Gastroesophageal sphincter (tissue), 4 donors: ENCODE measurements at regions not wholly inside any gene's neighbourhood (a gene's known extent, or its start where the extent isn't known, plus 50 kb on each side); places are given as distances from the start of the nearest gene placed in this dataset.

Experiments
- ATAC-seq: fragments of 150-250 bp; one replicate; pipeline ENCODE4 v1.9.1; 2016; ENCODE audit warnings: mild to moderate bottlenecking, moderate library complexity
- H3K27ac ChIP-seq, 4 donors: fragments of 200-600 bp; sonication (generic) in 3 of 4; 1 replicate in 3 of 4; 2 replicates in 1 of 4; pipeline ENCODE4 v1.5.1; 2016 to 2019
- H3K27me3 ChIP-seq: fragments of 200-600 bp; sonication (generic); one replicate; pipeline ENCODE4 v1.5.1; 2019
- H3K36me3 ChIP-seq, 2 donors: fragments of 200-600 bp; sonication (generic); one replicate each; pipeline ENCODE4 v1.5.1; 2019; ENCODE audit warnings: control low read depth in 1 of 2
- H3K4me1 ChIP-seq, 3 donors: fragments of 200-600 bp; sonication (generic); 1 replicate in 2 of 3; 2 replicates in 1 of 3; pipeline ENCODE4 v1.5.1; 2016 to 2019; ENCODE audit warnings: control low read depth in 2 of 3
- H3K4me3 ChIP-seq, 2 donors: fragments of 200-600 bp; sonication (generic); one replicate each; pipeline ENCODE4 v1.5.1; 2019; ENCODE audit warnings: mild to moderate bottlenecking in 1 of 2, moderate library complexity in 1 of 2
- H3K9me3 ChIP-seq, 3 donors: fragments of 200-600 bp; sonication (generic); one replicate each; pipeline ENCODE4 v1.5.1; 2017 to 2019; ENCODE audit warnings: control low read depth in 2 of 3
- EP300 ChIP-seq: sonication (generic); formaldehyde crosslinking; IDR thresholded peaks from one replicate; pipeline ENCODE4 v1.6.1; 2017; ENCODE audit warnings: antibody characterized with exemption, mild to moderate bottlenecking
- POLR2A ChIP-seq, 2 donors: fragments of 450-650 bp; IDR thresholded peaks; one replicate each; pipeline ENCODE4 v1.6.1; 2017; ENCODE audit warnings: antibody characterized with exemption in 2 of 2, mild to moderate bottlenecking in 2 of 2, moderate library complexity in 1 of 2
- POLR2AphosphoS5 ChIP-seq: sonication (generic); formaldehyde crosslinking; IDR thresholded peaks from one replicate; pipeline ENCODE4 v1.6.1; 2017; ENCODE audit warnings: antibody characterized with exemption
- WGBS, 2 donors: methylation state at CpG; one replicate each; pipeline ENCODE4 v1.1.5; 2018; ENCODE audit warnings: low coverage in 1 of 2; 5-methylcytosine and 5-hydroxymethylcytosine counted together
- TF ChIP-seq, protein P1 (sequence below), 4 experiments: fragments of 200-600 bp in 2 of 4; fragments of 450-650 bp in 2 of 4; sonication (generic) in 1 of 4; IDR thresholded peaks; one replicate each; pipeline ENCODE4 v1.5.1; 2017 to 2019; ENCODE audit warnings: antibody characterized with exemption in 4 of 4, mild to moderate bottlenecking in 2 of 4, moderate library complexity in 2 of 4

DNA sequence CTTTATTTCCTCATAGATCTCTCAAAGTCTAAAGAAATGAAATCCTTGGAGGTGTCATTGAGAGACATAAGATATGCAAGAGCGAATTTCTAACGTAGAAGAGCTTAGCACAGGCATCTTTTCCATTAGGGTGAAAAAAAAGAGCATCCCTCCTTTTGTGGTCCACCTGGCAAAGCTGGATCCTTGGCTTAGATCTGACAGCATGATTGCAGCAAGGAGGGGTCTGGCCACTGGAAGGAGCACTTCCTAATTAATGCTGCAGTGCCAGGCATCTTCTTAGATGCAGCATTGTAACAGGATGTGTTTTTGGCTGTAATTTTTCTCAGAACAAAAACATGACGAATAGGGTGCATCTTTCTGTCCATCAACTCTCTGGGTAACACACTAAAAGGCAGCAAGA is 60.1 kb upstream of the TFAP2D start:
- 48 to 53% methylated on average over 3 of the region's 3 CpGs for WGBS, 2 donors
- Histone ChIP-seq H3K9me3 (peaks cover 0 to 22% (median 0%) of the 10 kb centered on the region in 3 donors), H3K36me3 (no peaks in the 10 kb centered on the region), H3K27me3 (peaks cover 6% of the 10 kb centered on the region), H3K4me1 (no peaks in the 10 kb centered on the region), H3K27ac (no peak overlapping the region), H3K4me3 (no peak overlapping the region)
- TF ChIP-seq POLR2AphosphoS5 (no peak), EP300 (no peak), POLR2A (IDR thresholded peaks at IDR 0.05) (no peak)
- TF ChIP-seq, protein P1, sequence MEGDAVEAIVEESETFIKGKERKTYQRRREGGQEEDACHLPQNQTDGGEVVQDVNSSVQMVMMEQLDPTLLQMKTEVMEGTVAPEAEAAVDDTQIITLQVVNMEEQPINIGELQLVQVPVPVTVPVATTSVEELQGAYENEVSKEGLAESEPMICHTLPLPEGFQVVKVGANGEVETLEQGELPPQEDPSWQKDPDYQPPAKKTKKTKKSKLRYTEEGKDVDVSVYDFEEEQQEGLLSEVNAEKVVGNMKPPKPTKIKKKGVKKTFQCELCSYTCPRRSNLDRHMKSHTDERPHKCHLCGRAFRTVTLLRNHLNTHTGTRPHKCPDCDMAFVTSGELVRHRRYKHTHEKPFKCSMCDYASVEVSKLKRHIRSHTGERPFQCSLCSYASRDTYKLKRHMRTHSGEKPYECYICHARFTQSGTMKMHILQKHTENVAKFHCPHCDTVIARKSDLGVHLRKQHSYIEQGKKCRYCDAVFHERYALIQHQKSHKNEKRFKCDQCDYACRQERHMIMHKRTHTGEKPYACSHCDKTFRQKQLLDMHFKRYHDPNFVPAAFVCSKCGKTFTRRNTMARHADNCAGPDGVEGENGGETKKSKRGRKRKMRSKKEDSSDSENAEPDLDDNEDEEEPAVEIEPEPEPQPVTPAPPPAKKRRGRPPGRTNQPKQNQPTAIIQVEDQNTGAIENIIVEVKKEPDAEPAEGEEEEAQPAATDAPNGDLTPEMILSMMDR (IDR thresholded peaks at IDR 0.05): no peak
- no peak for ATAC-seq

DNA sequence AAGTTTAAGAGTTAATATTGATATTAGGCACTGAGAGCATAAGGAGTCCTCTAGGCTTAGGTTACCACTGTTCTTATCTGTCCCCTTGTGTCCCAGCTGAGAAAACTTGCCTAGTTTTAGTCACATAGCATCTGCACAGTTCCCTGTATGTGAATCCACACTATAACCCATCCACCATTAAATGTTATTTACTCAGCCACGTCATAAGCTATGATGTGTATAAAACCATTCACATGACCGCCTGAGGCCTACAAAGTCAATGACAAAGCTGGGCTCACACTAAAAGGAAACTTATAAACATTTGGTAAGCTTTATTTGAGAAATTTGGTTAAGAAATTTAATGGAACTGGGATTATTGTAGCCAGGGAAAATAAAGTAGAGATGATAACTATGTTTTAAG is 59.2 kb upstream of the TFAP2D start:
- no peak for ATAC-seq
- 52 to 67% methylated on average over 1 to 2 of the region's 2 CpGs for WGBS, 2 donors
- Histone ChIP-seq H3K4me3 (no peak overlapping the region), H3K9me3 (peaks cover 0 to 13% (median 0%) of the 10 kb centered on the region in 3 donors), H3K27me3 (peaks cover 6% of the 10 kb centered on the region), H3K36me3 (no peaks in the 10 kb centered on the region), H3K4me1 (no peaks in the 10 kb centered on the region), H3K27ac (no peak overlapping the region)
- TF ChIP-seq POLR2AphosphoS5: no peak
- TF ChIP-seq POLR2A (IDR thresholded peaks at IDR 0.05): no peak
- TF ChIP-seq EP300: no peak
- TF ChIP-seq, protein P1 (IDR thresholded peaks at IDR 0.05): no peak

DNA sequence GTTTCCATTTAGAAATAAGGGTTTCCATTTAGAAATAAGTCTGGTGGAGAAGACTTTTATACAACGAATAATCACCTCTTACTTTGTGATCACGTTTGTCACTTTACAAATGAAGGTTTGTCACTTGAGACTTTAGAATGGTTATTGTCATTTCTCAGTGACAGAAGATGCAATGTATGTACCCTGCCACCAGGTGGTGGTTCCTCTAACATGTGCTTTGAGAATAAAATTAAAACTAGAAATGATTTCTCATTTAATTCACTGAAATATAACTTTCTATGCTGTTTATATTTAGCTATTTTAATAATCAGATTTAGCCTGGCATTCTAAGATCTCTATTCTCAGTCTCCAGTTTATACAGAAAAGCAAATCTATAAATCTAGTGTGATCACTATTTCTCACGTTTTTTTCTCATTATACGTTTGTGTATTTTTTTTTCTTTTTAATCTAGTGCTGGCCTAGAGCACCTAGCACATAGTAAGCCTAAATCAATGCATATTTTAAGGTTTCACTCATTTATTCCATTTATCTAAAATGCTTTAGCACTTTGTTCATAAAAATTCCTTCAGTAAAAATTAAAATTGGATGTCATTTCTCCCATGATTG is 57.4 kb upstream of the TFAP2D start:
- no peaks in the 10 kb centered on the region for H3K36me3 ChIP-seq
- no peak overlapping the region for H3K27ac ChIP-seq
- no peak overlapping the region for H3K4me3 ChIP-seq
- no peaks in the 10 kb centered on the region for H3K4me1 ChIP-seq
- 32 to 40% methylated on average over 4 of the region's 4 CpGs for WGBS, 2 donors
- ATAC-seq: no peak
- H3K27me3 ChIP-seq: no peaks in the 10 kb centered on the region
- H3K9me3 ChIP-seq: no peaks in the 10 kb centered on the region
- no peak for TF ChIP-seq EP300
- TF ChIP-seq, protein P1 (IDR thresholded peaks at IDR 0.05): peak in 2 of 4 experiments; percentile 15 to 25
- no peak for TF ChIP-seq POLR2AphosphoS5
- TF ChIP-seq POLR2A (IDR thresholded peaks at IDR 0.05): no peak

DNA sequence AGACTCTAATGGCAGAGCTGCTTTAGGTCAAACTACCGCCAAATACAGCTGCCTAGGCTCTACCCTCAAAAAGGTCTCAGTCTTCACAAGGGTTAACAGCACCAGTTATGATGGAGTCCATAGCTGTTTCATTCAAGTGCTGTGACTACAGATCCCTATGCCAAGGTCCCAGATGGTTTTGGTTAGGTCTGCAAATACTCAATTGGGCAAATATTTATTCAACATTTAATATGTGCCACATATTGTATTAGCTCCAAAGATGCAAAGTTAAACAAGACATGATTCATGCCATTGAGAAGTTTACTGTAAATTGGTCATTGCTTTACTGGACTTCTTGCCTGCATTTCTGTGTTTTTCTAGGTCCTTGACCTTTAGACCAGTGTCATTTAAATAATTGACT is 55.8 kb upstream of the TFAP2D start:
- no peaks in the 10 kb centered on the region for H3K27me3 ChIP-seq
- 89% methylated on average over 1 of the region's 1 CpG; no CpG with 5 or more reads in 1 of the 2 donors for WGBS, 2 donors
- H3K36me3 ChIP-seq: no peaks in the 10 kb centered on the region
- H3K9me3 ChIP-seq: no peaks in the 10 kb centered on the region
- H3K27ac ChIP-seq: no peak overlapping the region
- no peak for ATAC-seq
- no peak for TF ChIP-seq POLR2A (IDR thresholded peaks at IDR 0.05)
- no peak for TF ChIP-seq EP300
- no peak for TF ChIP-seq POLR2AphosphoS5
- TF ChIP-seq, protein P1 (IDR thresholded peaks at IDR 0.05): no peak
- H3K4me1 ChIP-seq: no peaks in the 10 kb centered on the region
- H3K4me3 ChIP-seq: no peak overlapping the region

DNA sequence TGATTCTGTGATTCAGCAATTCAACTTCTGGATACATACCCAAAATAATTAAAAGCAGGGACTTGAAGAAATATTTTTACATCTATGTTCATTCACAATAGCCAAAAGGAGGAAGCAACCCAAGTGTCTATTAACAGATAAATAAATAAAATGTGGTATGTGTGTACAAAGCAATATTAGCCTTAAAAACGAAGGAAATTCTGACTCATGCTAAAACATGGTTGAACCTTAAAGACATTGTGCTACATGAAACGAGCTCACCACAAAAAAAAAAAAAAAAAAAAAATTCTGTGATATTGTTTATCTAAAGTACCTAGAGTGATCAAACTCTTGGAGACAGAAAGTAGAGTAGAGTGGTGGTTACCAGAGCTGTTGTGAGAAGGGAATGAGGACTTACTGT is 54.8 kb upstream of the TFAP2D start:
- TF ChIP-seq POLR2AphosphoS5 (no peak), POLR2A (IDR thresholded peaks at IDR 0.05) (no peak), EP300 (no peak)
- TF ChIP-seq, protein P1 (IDR thresholded peaks at IDR 0.05): no peak
- Histone ChIP-seq H3K27ac (no peak overlapping the region), H3K27me3 (no peaks in the 10 kb centered on the region), H3K4me3 (no peak overlapping the region), H3K36me3 (no peaks in the 10 kb centered on the region), H3K4me1 (no peaks in the 10 kb centered on the region), H3K9me3 (no peaks in the 10 kb centered on the region)
- ATAC-seq: no peak
- WGBS, 2 donors: 26 to 69% methylated on average over 2 of the region's 2 CpGs
